Upper lobe of left lung (tissue), 6 donors: ENCODE measurements at regions not wholly inside any gene's neighbourhood (a gene's known extent, or its start where the extent isn't known, plus 50 kb on each side); places are given as distances from the start of the nearest gene placed in this dataset.
"Not testable (repeated sequence)": the region's sequence is repeated elsewhere in the genome, so short reads cannot be mapped to it uniquely, and the experiment has no call there.

Experiments
- ATAC-seq, 2 donors: fragments of 200-7000 bp; cut with Tn5 transposase; one replicate each; pipeline ENCODE4 v1.9.1; 2022; ENCODE audit warnings: mild to moderate bottlenecking in 2 of 2, moderate library complexity in 2 of 2; ENCODE audit not compliant: low FRiP score in 2 of 2
- DNase-seq, 2 donors: peaks; one replicate each; pipeline ENCODE4 v3.0.0-alpha.2; 2019 to 2020
- H3K27ac ChIP-seq, 4 donors: fragments of 200-600 bp; sonication (generic); one replicate each; pipeline ENCODE4 v1.5.1; 2016 to 2019
- H3K27me3 ChIP-seq, 4 donors: fragments of 200-600 bp; sonication (generic); one replicate each; pipeline ENCODE4 v1.5.1; 2017 to 2019
- H3K36me3 ChIP-seq, 4 donors: fragments of 200-600 bp; sonication (generic); one replicate each; pipeline ENCODE4 v1.5.1; 2016 to 2019
- H3K4me1 ChIP-seq, 4 donors: fragments of 200-600 bp; sonication (generic); one replicate each; pipeline ENCODE4 v1.5.1; 2018 to 2019
- H3K4me3 ChIP-seq, 4 donors: fragments of 200-600 bp; sonication (generic); one replicate each; pipeline ENCODE4 v1.5.1; 2017 to 2019; ENCODE audit warnings: mild to moderate bottlenecking in 2 of 4, moderate library complexity in 1 of 4
- H3K9me3 ChIP-seq, 4 donors: fragments of 200-600 bp; sonication (generic); one replicate each; pipeline ENCODE4 v1.5.1; 2018 to 2019
- EP300 ChIP-seq, 4 donors: sonication (generic); formaldehyde crosslinking; IDR thresholded peaks; one replicate each; pipeline ENCODE4 v1.5.1; 2017; ENCODE audit warnings: antibody characterized with exemption in 4 of 4, control low read depth in 2 of 4
- POLR2A ChIP-seq, 4 donors: fragments of 450-650 bp; IDR thresholded peaks; one replicate each; pipeline ENCODE4 v1.5.1; 2016 to 2017; ENCODE audit warnings: antibody characterized with exemption in 4 of 4, mild to moderate bottlenecking in 2 of 4
- POLR2AphosphoS5 ChIP-seq, 2 donors: sonication (generic); formaldehyde crosslinking; IDR thresholded peaks; one replicate each; pipeline ENCODE4 v1.5.1; 2017; ENCODE audit warnings: antibody characterized with exemption in 2 of 2
- WGBS, 2 donors: methylation state at CpG; one replicate each; pipeline ENCODE4 v1.1.5; 2017 to 2018; 5-methylcytosine and 5-hydroxymethylcytosine counted together
- TF ChIP-seq, protein P1 (sequence below), 6 experiments: fragments of 450-650 bp in 4 of 6; fragments of 200-600 bp in 2 of 6; sonication (generic) in 2 of 6; IDR thresholded peaks; one replicate each; pipeline ENCODE4 v1.5.1; 2016 to 2019; ENCODE audit warnings: antibody characterized with exemption in 6 of 6
- donor health status: DM: no; HTN: no; CAD: no; lungs with moderate emphysema.
- donor health status: DM: no; HTN: yes; CAD: no; lungs with severe emphysema.

DNA sequence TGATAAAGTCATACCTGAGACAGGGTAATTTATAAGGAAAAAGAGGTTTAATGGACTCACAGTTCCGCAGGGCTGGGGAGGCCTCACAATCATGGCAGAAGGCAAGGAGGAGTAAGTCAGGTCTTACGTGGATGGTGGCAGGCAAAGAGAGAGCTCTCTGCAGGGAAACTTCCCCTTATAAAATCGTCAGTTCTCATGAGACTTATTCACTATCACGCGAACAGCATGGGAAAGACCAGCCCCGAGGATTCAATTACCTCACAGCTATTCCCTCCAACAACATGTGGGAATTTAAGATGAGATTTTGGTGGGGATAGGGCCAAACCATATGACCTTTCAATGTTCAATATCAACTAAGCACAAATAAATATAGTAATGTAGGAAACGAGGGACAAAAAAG lies 559.4 kb upstream of the KCND2 start:
- H3K4me3 ChIP-seq, result no peak overlapping the region
- TF ChIP-seq POLR2AphosphoS5 (IDR thresholded peaks at IDR 0.05) (no peak), EP300 (IDR thresholded peaks at IDR 0.05) (no peak)
- DNase-seq (no peak), ATAC-seq (no peak)
- H3K36me3 ChIP-seq, result no peaks in the 10 kb centered on the region
- H3K9me3 ChIP-seq, result no peaks in the 10 kb centered on the region
- H3K27ac ChIP-seq, result no peak overlapping the region
- H3K4me1 ChIP-seq, result no peaks in the 10 kb centered on the region
- H3K27me3 ChIP-seq, result no peaks in the 10 kb centered on the region
- WGBS, 2 donors, result 85 to 87% methylated on average over 7 of the region's 7 CpGs

DNA sequence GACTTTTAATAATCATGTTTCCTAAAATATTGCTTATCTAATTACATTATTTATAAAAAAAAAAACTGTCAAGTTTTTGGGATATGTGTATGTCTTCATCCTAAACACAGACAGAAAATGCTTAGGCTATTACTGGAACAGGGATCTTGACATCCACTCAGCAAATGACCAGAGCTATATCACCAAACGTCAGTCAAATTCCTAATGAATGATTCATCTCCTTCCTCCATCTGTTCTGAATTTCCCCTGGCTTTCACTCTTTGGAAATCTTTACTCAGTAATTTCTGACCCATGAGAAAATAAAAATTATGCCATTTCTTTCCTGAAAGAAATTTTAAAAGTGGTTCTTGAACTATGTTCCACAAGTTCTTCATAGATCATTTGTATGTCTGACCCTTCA lies 552.4 kb upstream of the KCND2 start:
- TF ChIP-seq POLR2A (IDR thresholded peaks at IDR 0.05) (no peak), EP300 (IDR thresholded peaks at IDR 0.05) (no peak), POLR2AphosphoS5 (IDR thresholded peaks at IDR 0.05) (no peak)
- TF ChIP-seq, protein P1, sequence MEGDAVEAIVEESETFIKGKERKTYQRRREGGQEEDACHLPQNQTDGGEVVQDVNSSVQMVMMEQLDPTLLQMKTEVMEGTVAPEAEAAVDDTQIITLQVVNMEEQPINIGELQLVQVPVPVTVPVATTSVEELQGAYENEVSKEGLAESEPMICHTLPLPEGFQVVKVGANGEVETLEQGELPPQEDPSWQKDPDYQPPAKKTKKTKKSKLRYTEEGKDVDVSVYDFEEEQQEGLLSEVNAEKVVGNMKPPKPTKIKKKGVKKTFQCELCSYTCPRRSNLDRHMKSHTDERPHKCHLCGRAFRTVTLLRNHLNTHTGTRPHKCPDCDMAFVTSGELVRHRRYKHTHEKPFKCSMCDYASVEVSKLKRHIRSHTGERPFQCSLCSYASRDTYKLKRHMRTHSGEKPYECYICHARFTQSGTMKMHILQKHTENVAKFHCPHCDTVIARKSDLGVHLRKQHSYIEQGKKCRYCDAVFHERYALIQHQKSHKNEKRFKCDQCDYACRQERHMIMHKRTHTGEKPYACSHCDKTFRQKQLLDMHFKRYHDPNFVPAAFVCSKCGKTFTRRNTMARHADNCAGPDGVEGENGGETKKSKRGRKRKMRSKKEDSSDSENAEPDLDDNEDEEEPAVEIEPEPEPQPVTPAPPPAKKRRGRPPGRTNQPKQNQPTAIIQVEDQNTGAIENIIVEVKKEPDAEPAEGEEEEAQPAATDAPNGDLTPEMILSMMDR (IDR thresholded peaks at IDR 0.05), result no peak
- ATAC-seq (peak in 1 of 2 donors; percentile 42), DNase-seq (no peak)
- H3K27ac ChIP-seq, result no peak overlapping the region
- no peak overlapping the region for H3K4me3 ChIP-seq
- H3K9me3 ChIP-seq, result no peaks in the 10 kb centered on the region
- H3K4me1 ChIP-seq, result no peaks in the 10 kb centered on the region
- no peaks in the 10 kb centered on the region for H3K36me3 ChIP-seq
- 0 to 8% methylated on average over 1 of the region's 1 CpG for WGBS, 2 donors
- H3K27me3 ChIP-seq, result no peaks in the 10 kb centered on the region

DNA sequence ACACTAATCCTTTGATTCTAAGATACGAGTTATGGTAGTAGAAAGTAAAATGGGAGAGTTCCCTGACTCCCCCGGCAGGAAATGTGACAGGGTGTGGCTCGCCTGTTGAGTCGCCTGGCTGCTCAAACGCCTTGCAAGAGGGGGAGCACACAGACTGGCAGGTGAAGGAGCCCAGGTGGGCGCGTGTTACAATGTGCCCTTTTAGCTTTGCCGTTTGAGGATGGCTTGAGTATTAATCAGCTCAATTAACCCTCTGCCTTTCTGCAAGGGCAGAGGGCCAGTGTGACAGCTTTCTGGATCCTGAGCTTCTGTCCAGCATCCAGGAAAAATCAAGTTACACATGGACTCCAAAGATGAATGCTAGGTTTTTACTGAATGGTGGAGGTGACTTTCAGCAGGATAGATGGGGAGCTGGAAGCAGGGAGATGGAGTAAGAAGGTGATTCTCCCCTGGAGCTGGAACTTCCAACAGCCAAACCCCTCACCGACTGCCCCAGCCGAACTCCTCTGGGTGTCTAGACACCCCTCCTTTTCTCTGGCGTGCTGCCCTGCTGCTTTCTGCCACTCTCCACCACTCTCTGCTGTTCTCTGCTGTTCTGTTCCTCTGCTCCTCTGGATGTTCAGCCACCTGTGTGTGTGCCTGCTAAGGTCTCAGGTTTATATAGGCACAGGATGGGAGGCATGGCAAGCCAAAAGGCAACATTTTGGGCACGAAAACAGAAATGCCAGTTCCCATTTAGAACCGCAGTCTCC lies 548.8 kb upstream of the KCND2 start:
- Histone ChIP-seq H3K36me3 (no peaks in the 10 kb centered on the region), H3K27ac (no peak overlapping the region), H3K9me3 (no peaks in the 10 kb centered on the region), H3K4me1 (no peaks in the 10 kb centered on the region), H3K27me3 (no peaks in the 10 kb centered on the region), H3K4me3 (no peak overlapping the region)
- DNase-seq, result peak in 1 of 2 donors; percentile 5
- WGBS, 2 donors, result 67 to 68% methylated on average over 12 to 13 of the region's 13 CpGs
- TF ChIP-seq, protein P1 (IDR thresholded peaks at IDR 0.05), result no peak
- TF ChIP-seq EP300 (IDR thresholded peaks at IDR 0.05) (no peak), POLR2A (IDR thresholded peaks at IDR 0.05) (no peak), POLR2AphosphoS5 (IDR thresholded peaks at IDR 0.05) (no peak)
- no peak for ATAC-seq

DNA sequence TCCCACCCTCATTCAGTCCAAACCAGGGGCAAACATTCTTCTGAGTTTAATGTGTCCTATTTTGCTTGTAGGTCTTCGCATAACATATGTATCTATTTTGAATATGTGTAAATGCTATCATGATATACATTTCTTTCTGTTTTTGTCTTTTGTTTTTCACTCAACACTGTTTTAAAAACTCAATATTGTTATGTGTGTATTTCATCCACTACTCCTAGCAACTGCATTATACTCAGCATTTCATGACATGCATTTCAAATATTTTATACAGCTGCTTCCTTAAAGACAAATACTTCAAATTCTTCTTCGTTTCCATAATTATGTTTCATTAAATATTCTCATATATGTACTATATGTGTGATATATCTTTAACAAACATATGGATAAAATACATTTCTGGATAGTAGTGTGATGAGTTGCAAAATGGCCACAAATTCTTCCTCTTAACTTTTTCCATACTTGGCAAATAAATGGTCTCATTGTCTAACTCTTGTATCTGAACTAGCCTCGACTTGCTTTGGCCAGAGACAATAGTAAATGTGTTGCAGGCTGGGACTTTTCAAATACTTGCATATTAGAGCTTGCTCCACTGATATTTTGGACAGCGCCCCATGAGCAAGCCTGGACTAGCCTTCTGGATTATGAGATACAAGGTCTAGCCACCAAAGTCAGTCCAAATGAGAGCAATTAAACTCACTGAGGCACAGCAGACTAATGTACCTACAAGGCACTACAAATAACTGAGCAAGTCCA lies 539.7 kb upstream of the KCND2 start:
- no peaks in the 10 kb centered on the region for H3K36me3 ChIP-seq
- DNase-seq, result no peak
- WGBS, 2 donors, result 56 to 67% methylated on average over 3 to 4 of the region's 4 CpGs

DNA sequence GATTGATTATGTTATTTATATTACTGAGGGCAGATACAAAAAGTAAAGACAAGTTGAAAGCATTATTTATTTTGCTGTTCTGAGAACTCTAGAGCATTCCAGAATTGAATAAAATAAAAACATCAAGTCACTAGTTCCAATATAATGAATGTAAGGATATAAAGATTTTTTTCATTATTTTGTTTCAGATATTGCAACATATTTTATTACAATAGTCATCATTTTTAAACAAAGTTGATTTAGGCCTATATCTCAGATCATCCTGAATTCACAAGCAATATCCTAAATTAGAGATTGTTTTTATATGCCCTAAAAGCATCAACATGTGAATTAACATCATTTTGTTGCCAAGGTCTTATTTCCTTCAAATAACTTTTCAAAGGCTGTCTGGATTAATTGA lies 535.6 kb upstream of the KCND2 start:
- Histone ChIP-seq H3K27ac (no peak overlapping the region), H3K27me3 (no peaks in the 10 kb centered on the region), H3K36me3 (no peaks in the 10 kb centered on the region), H3K4me3 (no peak overlapping the region), H3K4me1 (no peaks in the 10 kb centered on the region), H3K9me3 (no peaks in the 10 kb centered on the region)
- ATAC-seq (no peak), DNase-seq (no peak)
- TF ChIP-seq POLR2A (IDR thresholded peaks at IDR 0.05) (no peak), EP300 (IDR thresholded peaks at IDR 0.05) (no peak), POLR2AphosphoS5 (IDR thresholded peaks at IDR 0.05) (no peak)
- TF ChIP-seq, protein P1 (IDR thresholded peaks at IDR 0.05), result no peak

More for the DNA sequence above, 539.7 kb upstream of the KCND2 start:
- no peak for ATAC-seq
- no peak overlapping the region for H3K4me3 ChIP-seq
- no peak overlapping the region for H3K27ac ChIP-seq
- H3K27me3 ChIP-seq, result no peaks in the 10 kb centered on the region
- H3K4me1 ChIP-seq, result no peaks in the 10 kb centered on the region
- TF ChIP-seq POLR2A (IDR thresholded peaks at IDR 0.05) (no peak), POLR2AphosphoS5 (IDR thresholded peaks at IDR 0.05) (no peak), EP300 (IDR thresholded peaks at IDR 0.05) (no peak)
- TF ChIP-seq, protein P1 (IDR thresholded peaks at IDR 0.05), result no peak
- H3K9me3 ChIP-seq, result no peaks in the 10 kb centered on the region

DNA sequence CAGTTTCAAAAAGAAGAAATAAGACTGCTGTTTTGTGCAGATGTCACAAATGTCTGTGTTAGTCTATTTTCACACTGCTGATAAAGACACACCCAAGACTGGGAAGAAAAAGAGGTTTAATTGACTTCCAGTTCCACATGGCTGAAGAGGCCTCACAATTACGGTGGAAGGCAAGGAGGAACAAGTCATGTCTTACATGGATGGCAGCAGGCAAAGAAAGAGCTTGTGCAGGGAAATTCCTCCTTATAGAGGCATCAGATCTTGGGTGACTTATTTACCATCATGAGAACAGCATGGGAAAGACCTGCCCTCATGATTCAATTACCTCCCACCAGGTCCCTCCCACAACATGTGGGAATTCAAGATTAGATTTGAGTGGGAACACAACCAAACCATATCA lies 527.7 kb upstream of the KCND2 start:
- not testable (repeated sequence) for H3K4me1 ChIP-seq, ATAC-seq, H3K4me3 ChIP-seq, H3K27me3 ChIP-seq, H3K27ac ChIP-seq, H3K9me3 ChIP-seq, DNase-seq, H3K36me3 ChIP-seq
- 83 to 94% methylated on average over 1 of the region's 1 CpG for WGBS, 2 donors
